OCI-LY1 (cell line): ENCODE measurements at regions not wholly inside any gene's neighbourhood (a gene's known extent, or its start where the extent isn't known, plus 50 kb on each side); places are given as distances from the start of the nearest gene placed in this dataset.

Source experiments
- H2AFZ ChIP-seq: fragments of 200-600 bp; sonication (generic), shearing (Covaris generic); 2 replicates; pipeline ENCODE4 v1.6.0; 2014; ENCODE audit warnings: antibody characterized with exemption, mild to moderate bottlenecking, low read length
- H3F3A ChIP-seq: fragments of 200-600 bp; sonication (generic), shearing (Covaris generic); 2 replicates; pipeline ENCODE4 v1.6.0; 2014; ENCODE audit warnings: mild to moderate bottlenecking, antibody characterized with exemption, low read length, moderate library complexity; ENCODE audit not compliant: insufficient read depth
- H3K27ac ChIP-seq: fragments of 200-600 bp; sonication (generic); 2 replicates; pipeline ENCODE4 v1.5.1; 2014; ENCODE audit warnings: low read length, mixed run types, mild to moderate bottlenecking, low read depth; ENCODE audit not compliant: poor library complexity, severe bottlenecking
- H3K27me3 ChIP-seq: fragments of 200-600 bp; sonication (generic); 2 replicates; pipeline ENCODE4 v1.6.0; 2014; ENCODE audit warnings: antibody characterized with exemption, mild to moderate bottlenecking, low read length, moderate library complexity; ENCODE audit not compliant: insufficient read depth
- H3K36me3 ChIP-seq: fragments of 200-600 bp; sonication (generic); 2 replicates; pipeline ENCODE4 v1.6.1; 2014; ENCODE audit warnings: mild to moderate bottlenecking, antibody characterized with exemption, low read length, moderate library complexity, mixed read lengths; ENCODE audit not compliant: insufficient read depth
- H3K4me1 ChIP-seq: fragments of 200-600 bp; sonication (generic); 2 replicates; pipeline ENCODE4 v1.5.1; 2014; ENCODE audit warnings: mild to moderate bottlenecking, low read length, moderate library complexity; ENCODE audit not compliant: insufficient read depth, severe bottlenecking
- H3K4me2 ChIP-seq: fragments of 200-600 bp; sonication (generic), shearing (Covaris generic); 2 replicates; pipeline ENCODE4 v1.6.1; 2014; ENCODE audit warnings: low read length
- H3K4me3 ChIP-seq: fragments of 200-600 bp; sonication (generic); 2 replicates; pipeline ENCODE4 v1.5.1; 2014; ENCODE audit warnings: low read length, low read depth, mild to moderate bottlenecking, mixed read lengths; ENCODE audit not compliant: poor library complexity, severe bottlenecking
- H3K79me2 ChIP-seq: fragments of 200-600 bp; shearing (Covaris generic); 2 replicates; pipeline ENCODE4 v1.6.1; 2016; ENCODE audit warnings: mixed run types, low read length, mixed read lengths; ENCODE audit not compliant: insufficient read depth
- H3K9ac ChIP-seq: fragments of 200-600 bp; sonication (generic), shearing (Covaris generic); 2 replicates; pipeline ENCODE4 v1.6.1; 2014; ENCODE audit warnings: mild to moderate bottlenecking, low read length, mixed read lengths
- H3K9me2 ChIP-seq: fragments of 200-600 bp; sonication (generic), shearing (Covaris generic); 2 replicates; pipeline ENCODE4 v1.6.1; 2014; ENCODE audit warnings: low read depth, mild to moderate bottlenecking, low read length, mixed read lengths
- H3K9me3 ChIP-seq: fragments of 200-600 bp; shearing (Covaris generic); 2 replicates; pipeline ENCODE4 v1.6.1; 2014; ENCODE audit warnings: low read length, mixed read lengths
- H4K20me1 ChIP-seq: fragments of 200-600 bp; sonication (generic), shearing (Covaris generic); 2 replicates; pipeline ENCODE4 v1.6.0; 2016; ENCODE audit warnings: mild to moderate bottlenecking, low read length; ENCODE audit not compliant: insufficient read depth
- CTCF ChIP-seq: fragments of 200-600 bp; sonication (generic), shearing (Covaris generic); IDR thresholded peaks from 2 replicates; pipeline ENCODE4 v1.5.1; 2017; ENCODE audit warnings: mild to moderate bottlenecking, antibody characterized with exemption, low read length, moderate library complexity, mixed read lengths
- EZH2 ChIP-seq: fragments of 200-600 bp; sonication (generic), shearing (Covaris generic); IDR thresholded peaks from 2 replicates; pipeline ENCODE4 v1.8.0; 2017; ENCODE audit warnings: borderline replicate concordance, mixed run types, mild to moderate bottlenecking, antibody characterized with exemption, low read length, moderate library complexity, mixed read lengths

DNA sequence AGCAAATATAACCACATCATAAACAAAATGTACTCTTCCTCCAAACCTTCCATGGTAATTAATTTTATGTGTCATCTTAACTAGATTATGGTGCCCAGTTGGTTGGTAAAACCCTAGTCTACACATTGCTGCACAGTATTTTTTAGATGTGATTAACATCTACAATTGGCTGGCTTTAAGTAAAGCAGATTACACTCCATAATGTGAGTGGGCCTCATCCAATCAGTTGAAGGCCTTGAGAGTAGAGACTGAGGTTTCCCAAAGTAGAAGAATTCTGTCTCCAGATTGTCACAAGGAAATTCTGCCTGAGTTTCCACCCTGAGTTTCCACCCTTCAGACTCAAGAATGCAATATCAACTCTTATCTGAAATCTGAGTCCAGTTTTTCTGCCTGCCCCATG is 128.4 kb upstream of the USP25 start:
- H3F3A ChIP-seq, result no peaks in the 10 kb centered on the region
- H3K36me3 ChIP-seq, result no peaks in the 10 kb centered on the region
- H3K27ac ChIP-seq, result no peak overlapping the region
- no peak overlapping the region for H3K4me2 ChIP-seq
- no peaks in the 10 kb centered on the region for H4K20me1 ChIP-seq
- H3K4me3 ChIP-seq, result no peak overlapping the region
- H3K9me2 ChIP-seq, result no peaks in the 10 kb centered on the region
- no peaks in the 10 kb centered on the region for H3K9me3 ChIP-seq
- TF ChIP-seq EZH2 (no peak), CTCF (no peak)
- H2AFZ ChIP-seq, result no peak overlapping the region
- H3K4me1 ChIP-seq, result no peaks in the 10 kb centered on the region
- H3K9ac ChIP-seq, result no peak overlapping the region
- H3K27me3 ChIP-seq, result no peaks in the 10 kb centered on the region
- no peaks in the 10 kb centered on the region for H3K79me2 ChIP-seq

- Histone ChIP-seq H2AFZ (no peak overlapping the region), H3K4me1 (no peaks in the 10 kb centered on the region), H3K9ac (no peak overlapping the region), H3F3A (no peaks in the 10 kb centered on the region), H4K20me1 (no peaks in the 10 kb centered on the region), H3K9me3 (no peaks in the 10 kb centered on the region), H3K27me3 (no peaks in the 10 kb centered on the region), H3K4me3 (no peak overlapping the region), H3K9me2 (no peaks in the 10 kb centered on the region), H3K36me3 (no peaks in the 10 kb centered on the region), H3K4me2 (no peak overlapping the region), H3K27ac (no peak overlapping the region), H3K79me2 (no peaks in the 10 kb centered on the region)
- TF ChIP-seq CTCF (no peak), EZH2 (no peak)
Observed at GRCh38 chr21:15604413-15604812, 125.4 kb upstream of the USP25 start.

GRCh38 chr21:15614766-15615165 is 115.0 kb upstream of the USP25 start:
- Histone ChIP-seq H3F3A (no peaks in the 10 kb centered on the region), H3K4me1 (no peaks in the 10 kb centered on the region), H4K20me1 (no peaks in the 10 kb centered on the region), H3K79me2 (no peaks in the 10 kb centered on the region), H3K9ac (no peak overlapping the region), H3K36me3 (no peaks in the 10 kb centered on the region), H2AFZ (no peak overlapping the region), H3K4me3 (no peak overlapping the region), H3K9me3 (no peaks in the 10 kb centered on the region), H3K4me2 (no peak overlapping the region), H3K27me3 (no peaks in the 10 kb centered on the region), H3K27ac (no peak overlapping the region), H3K9me2 (no peaks in the 10 kb centered on the region)
- TF ChIP-seq EZH2 (no peak), CTCF (no peak)
